HG03439 (cell line): ENCODE measurements at regions not wholly inside any gene's neighbourhood (a gene's known extent, or its start where the extent isn't known, plus 50 kb on each side); places are given as distances from the start of the nearest gene placed in this dataset.

Experiments used
- ATAC-seq: cut with Tn5 transposase; IDR thresholded peaks from one replicate; pipeline ENCODE4 v1.9.1; 2021; ENCODE audit warnings: mild to moderate bottlenecking, moderate library complexity; ENCODE audit not compliant: unreplicated experiment

DNA sequence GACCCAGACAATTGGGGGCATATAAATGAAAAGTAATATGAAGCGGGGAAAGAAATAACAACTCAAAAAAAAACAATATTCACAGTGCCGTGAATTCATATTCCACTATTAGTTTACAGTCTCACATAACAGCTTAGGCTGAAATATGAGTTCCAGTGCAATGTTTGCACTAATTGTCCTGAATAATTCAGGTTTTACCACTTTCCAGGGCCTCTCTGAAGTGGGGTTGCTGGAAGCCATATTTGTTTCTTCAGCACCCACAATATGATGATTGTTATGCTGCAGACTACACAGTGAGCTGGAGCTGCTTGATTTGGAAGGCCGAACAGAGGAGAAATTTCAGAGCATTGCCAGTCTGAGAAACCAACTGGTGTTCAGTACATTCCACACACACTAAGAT is 894.5 kb upstream of the ACVR2A start:
- ATAC-seq, result no peak

DNA sequence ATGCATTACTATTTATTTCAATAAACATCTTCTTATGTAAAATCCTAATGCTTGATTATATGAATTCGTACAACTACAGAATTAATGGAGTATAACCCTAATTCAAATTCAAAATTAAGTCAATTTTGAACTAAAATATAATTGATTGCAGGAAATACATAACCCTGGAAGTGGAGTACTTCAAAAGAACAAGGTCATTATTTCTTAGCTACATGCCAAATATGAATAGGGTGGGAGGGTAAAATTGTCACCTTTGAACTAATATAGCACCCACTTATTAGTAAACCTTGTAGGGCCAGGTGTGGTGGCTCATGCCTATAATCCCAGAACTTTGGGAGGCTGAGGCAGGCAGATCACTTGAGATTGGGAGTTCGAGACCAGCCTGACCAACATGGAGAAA is 895.4 kb upstream of the ACVR2A start:
- ATAC-seq, result no peak

DNA sequence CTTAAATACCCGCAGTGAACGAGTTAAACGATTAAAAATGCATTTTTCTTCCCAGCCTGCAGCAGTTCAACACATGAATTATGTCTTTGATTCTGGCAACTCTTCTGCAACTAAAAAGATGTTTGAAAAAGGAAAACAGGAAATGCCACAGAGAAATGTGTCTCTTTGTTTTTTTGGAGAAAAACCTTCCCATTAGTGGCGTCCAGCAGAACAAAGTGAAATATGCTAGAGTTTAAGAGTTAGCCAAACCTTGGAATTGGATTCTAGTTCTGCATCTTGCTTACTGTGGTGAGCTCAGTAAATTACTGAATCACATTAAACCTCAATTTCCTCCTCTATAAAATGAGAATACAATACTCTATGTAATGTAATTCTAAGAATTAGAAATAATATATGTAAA is 900.2 kb upstream of the ACVR2A start:
- ATAC-seq, result no peak

DNA sequence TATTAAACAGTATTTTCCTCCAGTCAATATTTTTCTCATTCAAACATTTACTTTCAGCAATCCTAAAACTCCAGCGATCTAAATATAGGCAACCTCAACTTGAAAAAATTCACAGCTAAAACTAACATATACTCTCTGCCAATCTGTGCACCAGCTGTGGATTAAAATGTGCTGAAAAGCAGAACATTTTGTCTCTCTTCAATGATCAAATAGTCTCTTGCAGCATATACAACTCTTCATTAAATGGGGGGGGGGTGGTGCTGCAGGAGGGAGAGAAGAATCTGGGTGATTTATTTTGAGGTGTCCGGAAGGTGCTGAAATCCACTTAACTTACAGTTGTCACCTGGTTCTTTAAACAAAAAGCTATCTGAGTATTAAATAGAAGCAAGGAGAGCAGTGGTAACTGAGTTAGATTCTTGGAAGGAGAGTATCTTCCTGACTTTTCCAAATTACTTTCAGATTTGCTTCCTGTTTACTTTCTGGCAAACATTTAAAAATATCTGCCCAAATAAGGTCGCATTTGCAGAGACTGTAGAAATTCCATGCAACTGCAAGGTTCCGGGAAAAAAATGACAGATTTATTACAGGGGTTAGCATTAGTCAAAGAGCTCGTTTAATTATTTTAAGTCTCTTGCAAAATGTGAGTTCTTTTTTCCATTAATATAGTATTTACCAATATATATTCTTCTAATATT is 904.7 kb upstream of the ACVR2A start:
- ATAC-seq, result no peak

DNA sequence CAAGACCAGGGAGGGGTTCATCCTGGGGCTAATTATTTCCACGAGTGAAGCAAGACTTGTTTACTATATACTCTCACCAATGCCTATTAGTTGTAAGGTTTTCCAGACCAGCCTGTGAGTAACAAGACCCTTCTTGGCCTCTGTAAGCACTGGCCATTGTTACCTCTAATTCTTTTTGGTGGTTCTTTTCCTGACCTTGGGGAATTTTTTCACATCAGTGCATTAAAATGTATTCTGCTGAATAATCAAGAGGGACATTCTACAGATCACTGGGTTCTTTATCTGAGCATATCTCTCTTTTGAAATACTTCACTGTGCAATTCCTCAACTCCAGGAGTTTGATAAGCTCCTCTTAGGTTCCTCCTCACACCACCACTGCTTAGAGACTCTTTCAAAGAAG is 909.9 kb upstream of the ACVR2A start:
- ATAC-seq, result no peak

DNA sequence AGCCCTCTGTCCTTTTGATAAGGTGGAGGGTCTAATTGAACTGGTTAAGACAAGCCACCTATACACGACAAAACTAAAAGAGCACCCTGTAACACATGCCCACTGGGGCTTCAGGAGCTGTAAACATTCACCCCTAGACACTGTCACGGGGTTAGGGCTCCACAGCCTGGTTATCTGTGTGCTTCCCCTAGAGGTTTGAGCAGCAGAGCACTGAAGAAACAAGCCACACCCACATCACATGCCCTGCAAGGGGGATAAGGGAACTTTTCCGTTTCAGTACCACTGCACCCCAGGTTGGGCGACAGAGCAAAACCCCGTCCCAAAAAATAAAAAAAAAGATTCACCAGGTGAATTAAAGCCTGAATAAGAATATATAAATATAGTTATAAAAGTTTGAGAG is 913.7 kb upstream of the ACVR2A start:
- peak; percentile 72 for ATAC-seq

DNA sequence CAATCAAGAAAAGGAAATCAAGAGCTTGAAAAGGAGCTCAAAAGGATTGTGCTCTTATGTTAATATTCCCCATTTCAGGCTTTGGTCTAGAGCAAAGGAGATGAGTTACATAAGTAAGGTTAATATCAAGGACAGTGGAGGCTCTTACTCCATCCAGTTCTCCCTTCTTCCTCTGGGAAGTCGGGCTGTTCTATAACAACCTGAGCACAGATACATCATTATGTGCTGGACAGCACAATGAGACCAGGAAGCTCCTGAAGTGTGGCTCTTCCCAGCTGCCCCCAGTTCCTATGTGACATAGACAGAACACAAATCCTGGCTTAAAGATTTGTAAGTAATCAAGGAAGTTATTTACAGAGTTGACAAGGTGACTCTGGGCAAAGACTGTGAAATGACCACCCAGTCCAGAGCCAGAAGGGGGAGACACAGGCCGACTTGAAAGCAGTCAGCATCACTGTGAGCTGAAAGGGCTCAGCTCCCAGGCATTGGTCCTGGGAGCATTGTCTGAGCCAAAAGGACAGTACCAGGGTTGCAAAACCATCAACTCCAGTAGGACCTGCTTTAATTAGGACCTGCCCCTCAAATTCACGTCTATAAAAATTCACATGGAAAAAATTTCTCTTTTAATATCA is 917.6 kb upstream of the ACVR2A start:
- no peak for ATAC-seq

DNA sequence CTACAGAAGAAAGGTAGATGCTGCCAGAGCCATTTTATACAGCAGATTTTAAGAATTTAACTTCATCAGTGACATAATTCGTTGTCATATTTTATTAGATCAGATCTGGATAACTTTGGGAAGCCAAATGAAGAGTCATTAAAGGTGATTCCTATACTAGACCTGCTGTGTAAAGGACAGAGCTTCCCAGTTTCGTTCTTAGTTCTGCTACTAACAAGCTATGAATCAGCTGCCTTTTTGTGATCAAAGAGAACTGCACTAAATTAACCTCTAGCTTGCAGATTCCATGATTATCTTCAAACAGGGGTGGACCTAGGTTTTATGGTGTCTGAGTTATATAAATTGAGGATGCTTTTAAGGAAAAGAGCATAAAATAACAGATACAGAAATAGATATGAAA is 926.5 kb upstream of the ACVR2A start:
- ATAC-seq, result no peak

DNA sequence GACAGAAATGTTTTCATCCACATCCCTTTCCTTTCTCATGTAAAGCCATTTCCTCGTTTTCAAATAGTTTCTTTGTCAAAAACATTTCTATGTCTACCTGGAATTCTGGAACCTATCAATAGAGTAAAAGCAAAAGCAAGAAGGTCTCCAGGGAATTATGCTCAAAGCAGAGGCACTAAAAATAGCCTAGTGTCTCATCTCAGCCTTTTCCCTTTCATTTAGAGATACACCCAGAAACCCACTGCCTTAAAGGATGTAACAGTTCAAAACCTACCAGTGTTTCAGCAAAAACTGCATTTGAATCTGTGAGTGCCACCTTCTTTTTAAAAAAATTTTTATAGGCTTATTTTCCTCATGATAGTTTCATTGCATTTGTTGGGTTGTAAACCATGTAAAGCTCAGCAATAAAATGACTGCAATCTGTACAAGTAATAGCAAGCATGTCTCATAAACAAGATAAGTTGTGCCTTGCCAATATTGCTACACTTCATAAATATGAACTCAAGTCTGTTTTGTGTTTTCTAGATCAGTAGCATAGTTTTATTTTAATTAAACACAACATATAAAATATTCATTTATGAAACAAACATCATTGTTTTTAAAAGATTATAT is 927.3 kb upstream of the ACVR2A start:
- no peak for ATAC-seq

DNA sequence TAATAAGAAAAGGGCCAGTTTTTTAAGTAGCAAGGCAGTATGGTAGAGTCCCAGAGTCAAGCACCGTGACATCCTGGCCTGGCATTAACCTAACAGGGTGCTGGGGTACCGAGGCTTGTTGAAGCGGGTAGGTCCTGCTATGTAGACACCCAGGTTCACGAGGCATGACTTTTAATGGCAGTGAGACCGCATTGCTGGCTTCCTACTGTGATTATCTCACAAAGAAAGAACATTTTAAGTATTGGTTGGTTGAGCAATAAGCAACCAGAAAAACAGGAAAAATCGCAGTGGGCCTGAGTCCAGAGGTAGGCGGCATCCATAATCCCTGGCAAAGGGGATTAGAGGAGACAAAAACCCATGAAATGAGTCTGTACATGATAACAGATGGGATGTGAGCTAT is 927.9 kb upstream of the ACVR2A start:
- no peak for ATAC-seq

DNA sequence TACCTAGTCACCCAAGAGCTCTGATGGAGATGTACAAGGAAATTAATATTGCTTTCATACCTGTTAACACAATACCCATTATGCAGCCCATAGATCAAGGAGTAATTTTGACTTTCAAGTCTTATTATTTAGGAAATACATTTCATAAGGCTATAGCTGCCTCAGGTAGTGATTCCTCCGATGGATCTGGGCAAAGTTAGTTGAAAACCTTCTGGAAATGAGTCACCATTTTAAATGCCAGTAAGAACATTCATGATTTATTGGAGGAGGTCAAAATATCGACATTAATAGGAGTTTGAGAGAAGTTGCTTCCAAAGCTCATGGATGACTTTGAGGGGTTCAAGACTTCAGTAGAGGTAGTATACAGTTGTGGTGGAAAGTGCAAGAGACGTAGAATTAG is 931.4 kb upstream of the ACVR2A start:
- ATAC-seq, result no peak

DNA sequence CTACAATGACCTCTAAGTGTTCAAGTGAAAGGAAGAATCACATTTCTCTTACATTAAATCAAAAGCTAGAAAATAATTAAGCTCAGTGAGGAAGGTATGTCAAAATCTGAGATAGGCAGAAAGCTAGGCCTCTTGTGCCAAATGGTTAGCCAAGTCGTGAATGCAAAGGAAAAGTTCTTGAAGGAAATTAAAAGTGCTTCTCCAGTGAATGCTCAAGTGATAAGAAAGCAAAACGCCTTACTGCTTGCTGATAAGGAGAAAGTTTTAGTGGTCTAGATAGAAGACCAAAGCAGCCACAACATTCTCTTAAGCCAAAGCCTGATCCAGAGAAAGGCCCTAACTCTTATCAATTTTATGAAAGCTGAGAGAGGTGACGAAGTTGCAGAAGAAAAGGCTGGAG is 932.3 kb upstream of the ACVR2A start:
- no peak for ATAC-seq

DNA sequence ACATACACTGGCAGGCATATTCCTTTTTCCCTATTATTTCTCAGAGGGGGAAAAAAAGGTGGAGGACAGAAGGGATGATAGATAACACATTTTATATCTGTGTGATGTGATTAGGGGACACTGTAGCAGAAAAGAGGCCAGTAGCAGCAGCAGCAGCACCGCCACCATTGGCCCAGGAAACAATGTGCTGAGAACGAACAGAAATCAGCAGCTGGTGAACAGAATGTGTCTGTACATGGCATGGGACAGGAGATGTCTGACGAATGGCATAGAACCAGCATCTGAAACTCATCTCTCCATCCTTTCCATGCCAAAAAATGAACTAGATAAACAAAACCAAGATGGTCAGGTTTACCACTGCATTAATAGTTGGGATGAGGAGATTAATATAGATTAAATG is 936.1 kb upstream of the ACVR2A start:
- ATAC-seq, result no peak

DNA sequence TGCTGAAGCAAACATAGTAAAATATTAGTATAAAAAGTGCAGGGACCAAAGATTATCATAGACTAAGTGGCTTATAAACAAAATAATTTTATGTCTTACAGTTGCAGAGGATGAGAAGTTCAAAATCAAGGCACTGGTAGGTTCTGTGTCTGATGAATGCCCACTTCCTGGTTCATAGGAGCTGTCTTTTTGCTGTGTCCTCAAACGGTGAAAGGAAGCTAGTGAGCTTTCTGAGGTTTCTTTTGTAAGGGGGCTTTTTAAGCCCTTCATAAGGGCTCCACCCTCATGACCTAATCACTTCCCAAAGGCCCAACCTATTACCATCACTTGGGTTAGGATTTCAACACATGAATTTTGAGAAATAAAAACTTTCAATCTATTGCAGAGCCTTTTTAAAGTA is 946.7 kb upstream of the ACVR2A start:
- ATAC-seq, result no peak

DNA sequence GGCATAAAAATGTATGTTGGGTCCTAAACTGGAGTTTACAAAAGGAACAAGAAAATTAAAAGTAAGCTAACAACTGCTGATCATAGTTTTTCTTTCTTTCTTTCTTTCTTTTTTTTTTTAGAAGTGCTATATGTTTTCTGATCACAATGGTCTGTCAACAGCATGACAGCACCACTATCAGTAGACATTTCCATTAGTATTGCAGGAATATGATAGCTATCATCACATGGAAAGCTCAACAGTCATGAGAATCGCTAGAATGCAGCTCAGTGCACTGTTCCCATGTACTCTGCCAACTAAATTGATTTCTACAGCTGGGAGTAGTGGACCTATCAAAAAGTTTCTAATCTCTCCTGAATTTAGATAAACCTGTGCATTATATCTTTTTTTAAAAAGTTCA is 950.3 kb upstream of the ACVR2A start:
- ATAC-seq, result no peak

DNA sequence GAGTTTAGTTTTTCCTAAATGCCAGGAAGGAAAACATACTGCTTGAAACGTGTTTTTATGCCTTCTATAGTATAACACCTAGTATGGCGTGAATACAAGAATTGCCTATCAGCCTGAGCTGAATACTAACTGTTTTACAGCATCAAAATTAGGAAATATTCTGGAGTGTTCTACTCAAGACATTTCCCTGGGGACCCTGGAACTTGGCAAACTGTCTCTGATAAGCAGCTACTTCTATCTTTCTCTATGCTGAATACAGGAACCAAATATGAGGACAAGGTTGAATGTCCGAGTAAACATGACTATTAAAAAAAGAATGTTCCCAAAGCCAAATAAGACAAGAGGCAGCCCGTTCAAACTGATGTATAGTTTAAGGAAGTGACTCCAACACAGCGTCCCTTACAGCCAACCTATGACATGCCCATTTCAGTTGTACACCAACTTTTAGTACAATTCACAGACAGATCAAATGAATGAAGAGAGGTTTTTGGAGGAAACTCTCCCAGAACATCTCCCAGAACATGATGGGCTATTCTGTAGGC is 951.3 kb upstream of the ACVR2A start:
- ATAC-seq, result no peak

DNA sequence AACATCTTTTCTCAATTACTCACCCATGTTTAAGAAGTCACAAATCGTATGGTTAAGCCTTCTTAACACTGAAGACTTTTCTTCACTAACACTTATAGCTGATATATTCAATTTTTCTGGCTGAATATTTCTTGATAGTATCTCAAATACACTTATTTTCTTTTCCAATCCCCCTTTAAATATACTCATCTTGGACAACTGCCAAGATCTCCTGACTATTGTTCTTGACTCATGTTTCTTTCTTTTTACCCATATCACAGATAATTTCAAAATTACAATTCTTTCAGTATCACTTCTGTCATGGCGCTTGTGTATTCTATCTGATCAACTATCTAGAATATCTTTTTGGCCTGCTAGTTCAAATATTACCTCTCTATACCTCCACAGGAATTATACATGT is 954.3 kb upstream of the ACVR2A start:
- no peak for ATAC-seq

DNA sequence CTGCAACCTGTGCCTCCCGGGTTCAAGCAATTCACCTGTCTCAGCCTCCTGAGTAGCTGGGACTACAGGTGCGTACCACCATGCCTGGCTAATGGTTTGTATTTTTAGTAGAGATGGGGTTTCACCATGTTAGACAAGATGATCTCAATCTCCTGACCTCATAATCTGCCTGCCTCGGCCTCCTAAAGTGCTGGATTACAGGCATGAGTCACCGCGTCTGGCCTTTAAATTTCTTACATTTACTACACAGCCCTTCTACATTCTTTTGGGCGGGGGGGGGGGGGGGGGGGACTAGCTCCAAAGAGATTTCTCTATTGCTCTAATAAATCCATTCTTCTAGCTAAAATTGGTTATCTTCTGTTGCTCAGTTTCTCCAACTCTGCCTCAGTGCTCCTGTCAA is 964.9 kb upstream of the ACVR2A start:
- ATAC-seq, result no peak

DNA sequence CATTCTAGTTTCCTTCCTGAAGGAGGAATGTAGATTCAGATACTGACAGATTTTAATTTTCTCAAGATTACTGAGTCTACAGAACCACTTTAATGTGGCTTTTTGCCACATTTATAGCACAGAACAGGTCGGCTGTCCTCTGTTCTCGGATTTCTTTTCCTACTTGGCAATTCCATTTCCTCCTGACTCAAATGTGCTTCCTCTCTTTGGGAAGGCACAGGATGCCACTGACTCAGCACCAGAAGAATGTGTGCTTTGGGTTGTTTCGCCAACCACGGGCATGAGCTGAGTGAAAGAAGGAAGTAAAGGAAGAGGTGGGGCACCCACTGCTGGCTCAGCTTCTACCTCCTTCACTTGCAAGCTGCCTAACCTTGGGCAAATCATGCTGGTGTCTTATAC is 970.6 kb upstream of the ACVR2A start:
- ATAC-seq, result no peak

DNA sequence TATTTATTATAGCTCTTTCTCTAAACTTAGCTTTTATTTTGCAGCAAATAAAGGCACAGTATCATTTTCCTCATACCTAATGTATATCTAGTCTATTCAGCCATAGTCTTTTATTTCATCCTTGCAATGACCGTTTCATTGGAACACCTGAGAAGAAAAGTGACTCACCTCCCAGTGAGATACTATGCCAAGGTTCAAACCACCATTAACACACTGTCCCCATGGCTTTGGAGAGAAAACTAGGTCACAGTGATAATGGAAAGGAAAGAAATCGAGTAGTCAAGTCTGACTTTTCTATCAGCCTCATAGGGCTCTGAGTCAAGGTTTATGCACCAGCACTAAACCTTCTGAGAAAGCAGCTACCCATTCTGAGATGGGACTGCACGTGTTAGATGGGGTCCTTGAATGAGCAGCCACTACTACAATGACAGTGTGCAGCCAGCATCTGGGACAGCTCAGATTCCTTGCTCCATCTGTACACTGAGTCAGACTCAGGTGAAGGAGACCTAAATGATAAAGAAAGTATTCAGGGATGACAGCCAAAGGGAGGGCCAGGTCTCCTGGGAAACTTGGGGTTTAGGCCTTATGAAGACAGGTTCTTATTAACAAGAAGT is 971.1 kb upstream of the ACVR2A start:
- ATAC-seq, result no peak

DNA sequence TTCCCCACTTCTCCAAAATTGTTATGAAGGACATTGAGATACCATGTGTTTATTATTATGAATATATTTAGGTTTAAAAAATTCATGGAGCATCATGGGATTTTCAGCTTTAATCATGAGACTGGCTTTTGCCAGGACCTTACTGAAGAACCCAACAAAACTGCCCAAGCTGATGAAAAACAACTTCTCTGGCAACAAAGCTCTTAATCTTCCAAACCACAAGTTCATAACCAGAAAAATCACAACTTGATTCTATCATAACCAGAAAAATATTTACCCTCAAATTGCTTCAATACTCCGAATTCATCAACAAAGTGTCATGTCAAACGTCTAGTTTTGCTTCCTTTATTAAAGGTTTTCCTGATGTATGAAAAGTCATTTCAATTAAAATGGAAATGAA is 971.8 kb upstream of the ACVR2A start:
- no peak for ATAC-seq

DNA sequence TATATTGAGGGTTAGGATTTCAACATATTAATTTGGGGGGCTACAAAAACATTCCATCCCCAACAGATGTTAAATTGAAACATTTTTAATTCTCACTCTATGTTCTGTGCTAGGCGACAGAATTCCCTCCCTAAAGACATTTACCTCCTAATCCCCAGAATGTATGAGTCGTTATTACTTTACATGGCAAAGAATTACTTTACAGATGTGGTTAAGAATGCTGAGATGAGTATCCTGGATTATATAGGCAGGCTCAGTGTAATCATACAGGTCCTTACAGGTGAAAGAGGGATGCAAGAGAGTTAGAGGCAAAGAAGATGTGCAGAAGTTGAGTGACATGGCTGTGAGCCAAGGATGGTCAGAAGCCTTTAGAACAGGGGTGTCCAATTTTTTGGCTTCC is 974.1 kb upstream of the ACVR2A start:
- ATAC-seq, result no peak
